WTC11 (cell line): ENCODE measurements at regions not wholly inside any gene's neighbourhood (a gene's known extent, or its start where the extent isn't known, plus 50 kb on each side); places are given as distances from the start of the nearest gene placed in this dataset.

Experiments
- ATAC-seq: fragments of 200-7000 bp; cut with Tn5 transposase; 2 replicates; pipeline ENCODE4 v1.10.0; 2021; ENCODE audit warnings: mild to moderate bottlenecking, moderate library complexity
- CTCF ChIA-PET: fragments of 300-600 bp; sonication (Branson Sonifier 250); formaldehyde crosslinking; loops from one replicate; lab custom pipeline; 2021; ENCODE audit warnings: antibody characterized with exemption; lab: Charles Lee
- POLR2A ChIA-PET: fragments of 350-600 bp; sonication (Branson Sonifier 250); formaldehyde crosslinking; loops from one replicate; lab custom pipeline; 2021; ENCODE audit warnings: antibody characterized with exemption; lab: Charles Lee
- DNase-seq: peaks from one replicate; pipeline ENCODE4 v3.0.0; 2021; ENCODE audit warnings: low spot score
- H3K27ac Mint-ChIP-seq: 2 replicates; pipeline ENCODE4 v1.8.0; 2021; ENCODE audit warnings: mixed read lengths
- H3K27me3 Mint-ChIP-seq: 2 replicates; pipeline ENCODE4 v1.8.0; 2021; ENCODE audit warnings: low read depth, mild to moderate bottlenecking, moderate library complexity, mixed read lengths
- H3K36me3 Mint-ChIP-seq: 2 replicates; pipeline ENCODE4 v1.8.0; 2021; ENCODE audit warnings: mixed read lengths
- H3K4me1 Mint-ChIP-seq: 2 replicates; pipeline ENCODE4 v1.8.0; 2022; ENCODE audit warnings: mixed read lengths
- H3K4me3 Mint-ChIP-seq: 2 replicates; pipeline ENCODE4 v1.8.0; 2021; ENCODE audit warnings: mild to moderate bottlenecking, moderate library complexity, mixed read lengths
- H3K9me3 Mint-ChIP-seq: 2 replicates; pipeline ENCODE4 v1.8.0; 2021; ENCODE audit warnings: mixed read lengths
- ATF6 ChIP-seq: sonication (generic); formaldehyde crosslinking; IDR thresholded peaks from 2 replicates; pipeline ENCODE4 v1.8.1; 2023; ENCODE audit warnings: mild to moderate bottlenecking, missing genetic modification reagents
- CREM ChIP-seq: sonication (generic); formaldehyde crosslinking; IDR thresholded peaks from 2 replicates; pipeline ENCODE4 v1.8.1; 2022; ENCODE audit warnings: mild to moderate bottlenecking, missing genetic modification reagents, moderate library complexity
- EMX1 ChIP-seq: fragments of 250-450 bp; sonication (Bioruptor Pico); IDR thresholded peaks from 2 replicates; pipeline ENCODE4 v1.8.0; 2021; ENCODE audit warnings: mild to moderate bottlenecking
- ERG ChIP-seq: fragments of 250-450 bp; sonication (Bioruptor Pico); IDR thresholded peaks from 2 replicates; pipeline ENCODE4 v1.8.0; 2021; ENCODE audit warnings: mild to moderate bottlenecking
- ETV6 ChIP-seq: sonication (generic); formaldehyde crosslinking; IDR thresholded peaks from 2 replicates; pipeline ENCODE4 v1.8.1; 2022; ENCODE audit warnings: mild to moderate bottlenecking, missing genetic modification reagents
- GABPB1 ChIP-seq: sonication (generic); formaldehyde crosslinking; IDR thresholded peaks from 2 replicates; pipeline ENCODE4 v1.8.1; 2023; ENCODE audit warnings: mild to moderate bottlenecking, missing genetic modification reagents
- GTF2I ChIP-seq: fragments of 250-450 bp; sonication (Bioruptor Pico); conservative IDR thresholded peaks from 2 replicates; pipeline ENCODE4 v1.4.0; 2021; ENCODE audit warnings: mild to moderate bottlenecking
- HMGA2 ChIP-seq: fragments of 250-450 bp; sonication (Bioruptor Pico); IDR thresholded peaks from 2 replicates; pipeline ENCODE4 v1.4.0; 2021; ENCODE audit warnings: mild to moderate bottlenecking, moderate library complexity
- KAT7 ChIP-seq: sonication (generic); formaldehyde crosslinking; IDR thresholded peaks from 2 replicates; pipeline ENCODE4 v1.8.1; 2023; ENCODE audit warnings: missing genetic modification reagents, mild to moderate bottlenecking, borderline replicate concordance
- PRDM15 ChIP-seq: sonication (generic); formaldehyde crosslinking; IDR thresholded peaks from 2 replicates; pipeline ENCODE4 v1.8.0; 2022; ENCODE audit warnings: missing genetic modification reagents
- SMAD4 ChIP-seq: sonication (generic); formaldehyde crosslinking; IDR thresholded peaks from 2 replicates; pipeline ENCODE4 v1.8.0; 2022; ENCODE audit warnings: mild to moderate bottlenecking, missing genetic modification reagents
- SP1 ChIP-seq: sonication (generic); formaldehyde crosslinking; conservative IDR thresholded peaks from 2 replicates; pipeline ENCODE4 v1.8.1; 2022; ENCODE audit warnings: missing genetic modification reagents
- USF1 ChIP-seq: sonication (generic); formaldehyde crosslinking; IDR thresholded peaks from 2 replicates; pipeline ENCODE4 v1.8.0; 2022; ENCODE audit warnings: mild to moderate bottlenecking, missing genetic modification reagents
- ZNF138 ChIP-seq: sonication (generic); formaldehyde crosslinking; conservative IDR thresholded peaks from 2 replicates; pipeline ENCODE4 v1.8.1; 2022; ENCODE audit warnings: mild to moderate bottlenecking, moderate library complexity, missing genetic modification reagents
- ZNF232 ChIP-seq: sonication (generic); formaldehyde crosslinking; IDR thresholded peaks from 2 replicates; pipeline ENCODE4 v1.8.0; 2022; ENCODE audit warnings: mild to moderate bottlenecking, missing genetic modification reagents
- ZNF416 ChIP-seq: fragments of 250-450 bp; sonication (Bioruptor Pico); IDR thresholded peaks from 2 replicates; pipeline ENCODE4 v1.9.0; 2021; ENCODE audit warnings: mild to moderate bottlenecking, inconsistent platforms
- ZNF512 ChIP-seq: sonication (generic); formaldehyde crosslinking; IDR thresholded peaks from 2 replicates; pipeline ENCODE4 v1.8.1; 2022; ENCODE audit warnings: missing genetic modification reagents, borderline replicate concordance
- TF ChIP-seq, protein P1 (sequence below): sonication (generic); formaldehyde crosslinking; IDR thresholded peaks from 2 replicates; pipeline ENCODE4 v1.8.0; 2022; ENCODE audit warnings: mild to moderate bottlenecking, missing genetic modification reagents
- TF ChIP-seq, protein P2 (sequence below): sonication (generic); formaldehyde crosslinking; IDR thresholded peaks from 2 replicates; pipeline ENCODE4 v1.8.0; 2022; ENCODE audit warnings: mild to moderate bottlenecking, missing genetic modification reagents
- TF ChIP-seq, protein P3 (sequence below): sonication (generic); formaldehyde crosslinking; IDR thresholded peaks from 2 replicates; pipeline ENCODE4 v1.8.0; 2023; ENCODE audit warnings: missing genetic modification reagents

DNA sequence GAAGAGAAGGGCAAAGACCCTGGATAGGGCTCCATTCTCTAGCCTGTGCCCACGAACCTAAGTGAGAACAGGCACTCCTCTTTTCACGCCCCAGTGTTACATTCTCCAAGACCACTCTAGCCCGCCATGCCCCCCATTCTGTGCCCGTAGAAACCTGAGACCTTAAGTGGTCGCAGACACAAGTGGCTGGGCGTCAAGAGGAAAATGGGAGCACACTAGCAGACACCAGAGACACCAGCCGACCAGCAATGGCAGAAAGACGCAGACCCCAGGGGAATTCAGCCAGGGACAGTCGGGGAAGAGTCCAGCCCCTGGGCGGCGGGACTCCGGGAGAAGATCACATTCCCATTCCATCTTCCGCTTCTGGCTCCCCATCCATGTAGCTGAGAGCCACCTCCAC, 2027.9 kb downstream of the PCDH7 start (continued):
- TF ChIP-seq KAT7 = no peak
- TF ChIP-seq HMGA2 (CRISPR knock-in tag) = no peak
- TF ChIP-seq ZNF416 = no peak
- TF ChIP-seq SP1 (CRISPR knock-in tag) = no peak
- no peak for TF ChIP-seq CREM (CRISPR knock-in tag)
- no peak for TF ChIP-seq SMAD4 (CRISPR knock-in tag)
- TF ChIP-seq, protein P1, sequence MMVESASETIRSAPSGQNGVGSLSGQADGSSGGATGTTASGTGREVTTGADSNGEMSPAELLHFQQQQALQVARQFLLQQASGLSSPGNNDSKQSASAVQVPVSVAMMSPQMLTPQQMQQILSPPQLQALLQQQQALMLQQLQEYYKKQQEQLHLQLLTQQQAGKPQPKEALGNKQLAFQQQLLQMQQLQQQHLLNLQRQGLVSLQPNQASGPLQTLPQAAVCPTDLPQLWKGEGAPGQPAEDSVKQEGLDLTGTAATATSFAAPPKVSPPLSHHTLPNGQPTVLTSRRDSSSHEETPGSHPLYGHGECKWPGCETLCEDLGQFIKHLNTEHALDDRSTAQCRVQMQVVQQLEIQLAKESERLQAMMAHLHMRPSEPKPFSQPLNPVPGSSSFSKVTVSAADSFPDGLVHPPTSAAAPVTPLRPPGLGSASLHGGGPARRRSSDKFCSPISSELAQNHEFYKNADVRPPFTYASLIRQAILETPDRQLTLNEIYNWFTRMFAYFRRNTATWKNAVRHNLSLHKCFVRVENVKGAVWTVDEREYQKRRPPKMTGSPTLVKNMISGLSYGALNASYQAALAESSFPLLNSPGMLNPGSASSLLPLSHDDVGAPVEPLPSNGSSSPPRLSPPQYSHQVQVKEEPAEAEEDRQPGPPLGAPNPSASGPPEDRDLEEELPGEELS (CRISPR knock-in tag) = no peak
- TF ChIP-seq, all 79 proteins: peak for 0

- H3K36me3 Mint-ChIP-seq = no peaks in the 10 kb centered on the region
- DNase-seq = peak; percentile 17
- no peaks in the 10 kb centered on the region for H3K4me1 Mint-ChIP-seq
- ChIA-PET CTCF (interaction anchor here (0.6 kb wide), 1 partner anchor 12 kb away, joined by 3 read pairs; no protein-coding TSS in a partner anchor), POLR2A (no interaction called here)
- ATAC-seq = peak; percentile 75
- no peak overlapping the region for H3K27ac Mint-ChIP-seq
- H3K4me3 Mint-ChIP-seq = no peak overlapping the region
- H3K9me3 Mint-ChIP-seq = no peaks in the 10 kb centered on the region
- H3K27me3 Mint-ChIP-seq = no peaks in the 10 kb centered on the region
- TF ChIP-seq PRDM15 (CRISPR knock-in tag) = no peak
- TF ChIP-seq, protein P2, sequence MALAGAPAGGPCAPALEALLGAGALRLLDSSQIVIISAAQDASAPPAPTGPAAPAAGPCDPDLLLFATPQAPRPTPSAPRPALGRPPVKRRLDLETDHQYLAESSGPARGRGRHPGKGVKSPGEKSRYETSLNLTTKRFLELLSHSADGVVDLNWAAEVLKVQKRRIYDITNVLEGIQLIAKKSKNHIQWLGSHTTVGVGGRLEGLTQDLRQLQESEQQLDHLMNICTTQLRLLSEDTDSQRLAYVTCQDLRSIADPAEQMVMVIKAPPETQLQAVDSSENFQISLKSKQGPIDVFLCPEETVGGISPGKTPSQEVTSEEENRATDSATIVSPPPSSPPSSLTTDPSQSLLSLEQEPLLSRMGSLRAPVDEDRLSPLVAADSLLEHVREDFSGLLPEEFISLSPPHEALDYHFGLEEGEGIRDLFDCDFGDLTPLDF = no peak
These were observed 2028.3 kb downstream of the PCDH7 start for GRCh38 chr4:32748498-32748897.

DNA sequence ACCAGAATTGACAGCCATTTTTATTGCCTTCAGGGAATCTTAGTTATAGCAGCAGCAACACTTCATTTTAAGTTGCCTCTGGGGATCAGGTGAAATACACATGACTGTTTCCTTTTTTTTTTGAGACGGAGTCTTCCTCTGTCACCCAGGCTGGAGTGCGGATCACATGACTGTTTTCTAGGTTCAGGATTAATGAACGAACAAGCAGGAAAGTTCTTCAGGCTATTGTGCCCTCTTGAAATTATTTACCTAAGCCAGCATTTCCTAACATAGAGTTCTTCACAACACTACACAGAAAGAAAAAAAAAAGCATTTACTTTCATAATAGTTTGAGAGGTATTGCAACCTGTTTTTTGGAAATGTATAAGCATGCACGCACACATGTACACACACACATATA, 2032.8 kb downstream of the PCDH7 start:
- peaks cover 2% of the 10 kb centered on the region; the same call in 1 of the 2 replicates for H3K36me3 Mint-ChIP-seq
- no peaks in the 10 kb centered on the region for H3K4me1 Mint-ChIP-seq
- TF ChIP-seq, protein P2 = no peak
- no peak for TF ChIP-seq ETV6 (CRISPR knock-in tag)
- no peak for TF ChIP-seq GABPB1 (CRISPR knock-in tag)
- TF ChIP-seq ZNF512 (CRISPR knock-in tag) = no peak
- TF ChIP-seq HMGA2 (CRISPR knock-in tag) = no peak
- no peak for TF ChIP-seq ZNF138 (CRISPR knock-in tag)
- TF ChIP-seq ATF6 (CRISPR knock-in tag) = no peak
- TF ChIP-seq ERG (CRISPR knock-in tag) = no peak
- TF ChIP-seq, protein P3, sequence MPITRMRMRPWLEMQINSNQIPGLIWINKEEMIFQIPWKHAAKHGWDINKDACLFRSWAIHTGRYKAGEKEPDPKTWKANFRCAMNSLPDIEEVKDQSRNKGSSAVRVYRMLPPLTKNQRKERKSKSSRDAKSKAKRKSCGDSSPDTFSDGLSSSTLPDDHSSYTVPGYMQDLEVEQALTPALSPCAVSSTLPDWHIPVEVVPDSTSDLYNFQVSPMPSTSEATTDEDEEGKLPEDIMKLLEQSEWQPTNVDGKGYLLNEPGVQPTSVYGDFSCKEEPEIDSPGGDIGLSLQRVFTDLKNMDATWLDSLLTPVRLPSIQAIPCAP = no peak
- no peak for TF ChIP-seq GTF2I (CRISPR knock-in tag)
- TF ChIP-seq ZNF232 = no peak
- TF ChIP-seq EMX1 (CRISPR knock-in tag) = no peak
- no peak for TF ChIP-seq USF1 (CRISPR knock-in tag)
- no peak for TF ChIP-seq ZNF416

More for the DNA sequence above, 2032.8 kb downstream of the PCDH7 start:
- no peak for ATAC-seq
- DNase-seq = no peak
- CTCF ChIA-PET = no interaction called here
- Mint-ChIP-seq H3K9me3 (peaks cover 27% of the 10 kb centered on the region), H3K4me3 (no peak overlapping the region), H3K27ac (no peak overlapping the region), H3K27me3 (no peaks in the 10 kb centered on the region)
- POLR2A ChIA-PET = no interaction called here
